Upper lobe of left lung (tissue), 4 donors: ENCODE measurements at regions not wholly inside any gene's neighbourhood (a gene's known extent, or its start where the extent isn't known, plus 50 kb on each side); places are given as distances from the start of the nearest gene placed in this dataset.
"Not testable (repeated sequence)": the region's sequence is repeated elsewhere in the genome, so short reads cannot be mapped to it uniquely, and the experiment has no call there.

Experiments
- CTCF ChIP-seq, 6 experiments: fragments of 450-650 bp in 4 of 6; fragments of 200-600 bp in 2 of 6; sonication (generic) in 2 of 6; IDR thresholded peaks; one replicate each; pipeline ENCODE4 v1.5.1; 2016 to 2019; ENCODE audit warnings: antibody characterized with exemption in 6 of 6
- EP300 ChIP-seq, 4 donors: sonication (generic); formaldehyde crosslinking; IDR thresholded peaks; one replicate each; pipeline ENCODE4 v1.5.1; 2017; ENCODE audit warnings: antibody characterized with exemption in 4 of 4, control low read depth in 2 of 4

- TF ChIP-seq EP300, CTCF (IDR thresholded peaks at IDR 0.05): not testable (repeated sequence)
These were observed 856.5 kb downstream of the KCNJ18 start for GRCh38 chr17:22548873-22549272.
